Transverse colon (tissue), 4 donors: ENCODE measurements at regions not wholly inside any gene's neighbourhood (a gene's known extent, or its start where the extent isn't known, plus 50 kb on each side); places are given as distances from the start of the nearest gene placed in this dataset.
"Not testable (repeated sequence)": the region's sequence is repeated elsewhere in the genome, so short reads cannot be mapped to it uniquely, and the experiment has no call there.

ENCODE experiments used
- DNase-seq: peaks from one replicate; pipeline ENCODE4 v3.0.0-alpha.2; 2019
- H3K27ac ChIP-seq, 4 donors: fragments of 200-600 bp; sonication (generic); 2 replicates each; pipeline ENCODE4 v1.5.1; 2016 to 2018; ENCODE audit warnings: inconsistent platforms in 4 of 4
- H3K27me3 ChIP-seq: fragments of 200-600 bp; sonication (generic); 2 replicates; pipeline ENCODE4 v1.5.1; 2017; ENCODE audit warnings: inconsistent platforms
- H3K36me3 ChIP-seq, 4 donors: fragments of 200-600 bp; sonication (generic); 2 replicates each; pipeline ENCODE4 v1.5.1; 2017 to 2019; ENCODE audit warnings: inconsistent platforms in 4 of 4
- H3K4me1 ChIP-seq, 4 donors: fragments of 200-600 bp; sonication (generic); 2 replicates each; pipeline ENCODE4 v1.5.1; 2017 to 2020; ENCODE audit warnings: inconsistent platforms in 4 of 4
- H3K4me3 ChIP-seq, 4 donors: fragments of 200-600 bp; sonication (generic); 1 replicate in 1 of 4; 2 replicates in 3 of 4; pipeline versions ENCODE4 v1.5.1 to v1.6.1; 2017 to 2019; ENCODE audit warnings: inconsistent platforms in 4 of 4
- H3K9me3 ChIP-seq, 2 donors: fragments of 200-600 bp; sonication (generic); 2 replicates each; pipeline ENCODE4 v1.5.1; 2017 to 2019; ENCODE audit warnings: inconsistent platforms in 2 of 2
- CTCF ChIP-seq, 5 experiments: fragments of 200-600 bp in 3 of 5; fragments of 450-650 bp in 2 of 5; sonication (generic) in 3 of 5; IDR thresholded peaks; 1 replicate in 2 of 5; 2 replicates in 3 of 5; pipeline ENCODE4 v1.5.1; 2016 to 2017; ENCODE audit warnings: antibody characterized with exemption in 5 of 5, inconsistent platforms in 3 of 5, mild to moderate bottlenecking in 2 of 5, moderate library complexity in 1 of 5
- EP300 ChIP-seq: sonication (generic); formaldehyde crosslinking; IDR thresholded peaks from one replicate; pipeline ENCODE4 v1.6.1; 2017; ENCODE audit warnings: antibody characterized with exemption, low read depth
- POLR2A ChIP-seq: fragments of 450-650 bp; IDR thresholded peaks from one replicate; pipeline ENCODE4 v1.6.1; 2016; ENCODE audit warnings: antibody characterized with exemption, mild to moderate bottlenecking, moderate library complexity
- POLR2AphosphoS5 ChIP-seq, 3 donors: sonication (generic); formaldehyde crosslinking; IDR thresholded peaks; one replicate each; pipeline ENCODE4 v1.6.1; 2016; ENCODE audit warnings: antibody characterized with exemption in 3 of 3
- WGBS, 2 donors: methylation state at CpG; one replicate each; pipeline ENCODE4 v1.1.5; 2018; ENCODE audit warnings: low coverage in 1 of 2; 5-methylcytosine and 5-hydroxymethylcytosine counted together
- in situ Hi-C, 4 donors: fragments of 200-750 bp; cut with MboI; loops; one replicate each; pipeline versions ENCODE4 v1.15.0 to v1.15.1; 2017; ENCODE audit warnings: low sequenced_read_pairs in 3 of 4, low pct_ligation_motif_present in 1 of 4, low pct_unique_long_range_greater_than_20kb in 1 of 4
- intact Hi-C: fragments of 100-400 bp; cut with DNase I; formaldehyde crosslinking; loops from one replicate; pipeline ENCODE4 v1.15.1; 2023; ENCODE audit warnings: low total_unique reads

DNA sequence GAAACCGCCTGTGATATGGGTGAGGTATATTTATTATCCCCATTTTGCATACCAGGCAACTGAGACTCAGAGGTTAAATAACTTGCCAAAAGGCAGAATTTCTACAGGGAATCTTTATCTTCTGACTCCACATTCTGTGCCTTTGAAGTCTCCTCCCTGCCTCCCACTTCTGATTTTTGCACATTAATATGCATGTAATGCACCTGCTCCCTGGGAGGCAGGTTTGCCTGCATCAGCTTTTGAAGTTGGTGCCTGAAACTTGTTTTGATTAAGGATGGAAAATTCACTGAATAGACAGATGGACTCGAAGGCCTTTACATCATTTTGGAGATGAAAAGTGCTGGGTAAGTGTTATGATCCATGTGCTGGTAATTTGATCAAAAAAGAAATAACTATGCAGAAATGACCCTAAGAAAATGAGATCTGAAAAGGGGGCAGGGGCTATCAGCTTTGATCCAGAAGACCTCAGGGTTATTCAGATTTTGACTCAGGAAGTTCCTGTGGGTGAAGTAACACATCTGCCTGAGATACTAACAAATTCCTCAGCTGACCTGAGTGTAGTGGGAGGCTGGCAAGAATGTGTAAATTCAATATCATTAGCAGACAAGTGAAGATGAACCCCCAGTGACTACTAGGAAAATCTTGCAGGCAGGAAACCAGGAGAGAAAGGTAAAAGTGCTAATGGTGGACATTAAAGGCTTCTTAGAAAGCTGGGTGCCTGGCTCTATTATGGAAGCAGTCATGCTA lies 167.5 kb upstream of the BOD1L1 start:
- TF ChIP-seq CTCF (IDR thresholded peaks at IDR 0.05): no peak
- TF ChIP-seq POLR2AphosphoS5 (IDR thresholded peaks at IDR 0.05): no peak
- TF ChIP-seq EP300: no peak
- no peak for TF ChIP-seq POLR2A
- no peaks in the 10 kb centered on the region for H3K4me1 ChIP-seq
- intact Hi-C loops: no loop called here

DNA sequence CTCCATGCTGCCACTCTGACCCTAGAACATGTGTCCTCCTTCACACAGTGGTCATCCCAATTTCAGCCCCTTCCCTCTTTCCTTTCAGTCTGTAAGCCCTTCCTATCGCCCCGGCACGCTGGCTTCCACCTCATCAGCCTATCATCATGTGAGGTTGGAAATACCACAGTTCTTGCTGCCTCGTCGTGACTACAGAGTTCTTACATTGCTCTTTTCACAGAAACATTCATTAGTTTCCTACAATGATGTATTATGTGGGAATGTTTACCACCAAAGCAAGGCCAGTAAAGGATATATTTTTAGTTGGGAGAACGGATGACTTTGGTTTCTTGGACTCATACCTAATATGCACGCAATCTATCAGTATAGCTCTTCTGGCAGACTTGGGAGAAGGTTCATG lies 169.5 kb upstream of the BOD1L1 start:
- WGBS, 2 donors: 60 to 85% methylated on average over 3 to 7 of the region's 7 CpGs
- in situ Hi-C loops: no loop called here

More for the DNA sequence above, 167.5 kb upstream of the BOD1L1 start:
- H3K9me3 ChIP-seq: peaks cover 0 to 3% of the 10 kb centered on the region in 2 donors
- no peaks in the 10 kb centered on the region for H3K36me3 ChIP-seq
- DNase-seq: no peak
- in situ Hi-C loops: no loop called here
- H3K4me3 ChIP-seq: no peak overlapping the region
- H3K27me3 ChIP-seq: no peaks in the 10 kb centered on the region
- WGBS, 2 donors: 71 to 73% methylated on average over 2 of the region's 2 CpGs
- no peak overlapping the region for H3K27ac ChIP-seq

DNA sequence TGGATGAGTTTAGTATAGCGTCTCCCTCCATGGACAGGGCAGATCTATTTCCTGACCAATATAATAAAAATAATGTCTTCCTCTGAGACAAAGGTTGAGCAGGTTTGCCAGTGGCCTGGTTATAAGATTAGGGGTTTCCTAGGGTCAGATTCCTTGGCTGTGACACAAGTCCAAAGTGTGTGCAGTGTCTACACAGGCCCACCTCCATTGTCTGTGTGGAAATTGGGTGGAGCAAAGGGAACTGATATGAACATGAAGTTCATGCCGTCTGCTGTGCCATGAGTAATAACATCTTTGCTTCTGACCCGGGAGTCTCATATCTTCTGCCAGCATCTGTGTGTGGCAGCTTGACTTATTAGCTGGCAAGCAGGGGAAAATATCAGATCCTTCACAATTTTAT lies 187.7 kb upstream of the BOD1L1 start:
- intact Hi-C loops (no loop called here), in situ Hi-C loops (no loop called here)
- 83 to 90% methylated on average over 2 to 3 of the region's 3 CpGs for WGBS, 2 donors
- H3K9me3 ChIP-seq: no peaks in the 10 kb centered on the region
- DNase-seq: no peak
- H3K27ac ChIP-seq: no peak overlapping the region
- no peaks in the 10 kb centered on the region for H3K27me3 ChIP-seq
- no peaks in the 10 kb centered on the region for H3K4me1 ChIP-seq
- H3K4me3 ChIP-seq: no peak overlapping the region
- TF ChIP-seq POLR2A: no peak
- TF ChIP-seq POLR2AphosphoS5 (IDR thresholded peaks at IDR 0.05): no peak
- TF ChIP-seq EP300: no peak
- no peak for TF ChIP-seq CTCF (IDR thresholded peaks at IDR 0.05)
- H3K36me3 ChIP-seq: no peaks in the 10 kb centered on the region

More for the DNA sequence above, 169.5 kb upstream of the BOD1L1 start:
- Histone ChIP-seq H3K36me3 (no peaks in the 10 kb centered on the region), H3K4me3 (no peak overlapping the region), H3K9me3 (peaks cover 0 to 3% of the 10 kb centered on the region in 2 donors), H3K27ac (no peak overlapping the region), H3K27me3 (no peaks in the 10 kb centered on the region), H3K4me1 (no peaks in the 10 kb centered on the region)
- TF ChIP-seq EP300: no peak
- no peak for DNase-seq
- intact Hi-C loops: no loop called here

- Histone ChIP-seq H3K27ac (no peak overlapping the region), H3K9me3 (no peaks in the 10 kb centered on the region), H3K27me3 (no peaks in the 10 kb centered on the region), H3K4me1 (no peaks in the 10 kb centered on the region), H3K36me3 (no peaks in the 10 kb centered on the region), H3K4me3 (no peak overlapping the region)
- DNase-seq: no peak
- TF ChIP-seq CTCF (IDR thresholded peaks at IDR 0.05) (no peak), POLR2A (no peak)
- in situ Hi-C loops (no loop called here), intact Hi-C loops (no loop called here)
Measured at GRCh38 chr4:13816472-13816871, 188.9 kb upstream of the BOD1L1 start.

- no peak overlapping the region for H3K27ac ChIP-seq
- in situ Hi-C loops (no loop called here), intact Hi-C loops (no loop called here)
- no peaks in the 10 kb centered on the region for H3K36me3 ChIP-seq
- WGBS, 2 donors: 80 to 90% methylated on average over 2 to 5 of the region's 5 CpGs
- no peaks in the 10 kb centered on the region for H3K4me1 ChIP-seq
- H3K9me3 ChIP-seq: peaks cover 5% of the 10 kb centered on the region in 2 donors
- TF ChIP-seq POLR2AphosphoS5 (IDR thresholded peaks at IDR 0.05): no peak
- no peak for TF ChIP-seq EP300
- no peak for TF ChIP-seq CTCF (IDR thresholded peaks at IDR 0.05)
- TF ChIP-seq POLR2A: no peak
- no peaks in the 10 kb centered on the region for H3K27me3 ChIP-seq
- H3K4me3 ChIP-seq: no peak overlapping the region
- DNase-seq: no peak
Measured at GRCh38 chr4:13821522-13821921, 194.0 kb upstream of the BOD1L1 start.

DNA sequence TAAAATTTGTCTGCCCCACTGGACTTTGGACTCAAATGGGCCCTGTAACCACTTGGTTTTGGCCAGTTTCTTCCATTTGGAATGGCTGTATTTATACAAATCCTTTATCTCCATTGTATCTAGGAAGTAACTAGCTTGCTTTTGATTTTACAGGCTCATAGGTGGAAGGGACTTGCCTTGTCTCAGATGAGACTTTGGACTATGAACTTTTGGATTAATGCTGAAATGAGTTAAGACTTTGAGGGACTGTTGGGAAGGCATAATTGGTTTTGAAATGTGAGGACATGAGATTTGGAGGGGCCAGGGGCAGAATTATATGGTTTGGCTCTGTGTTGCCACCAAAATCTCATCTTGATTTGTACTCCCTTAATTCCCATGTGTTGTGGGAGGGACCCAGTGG lies 198.3 kb upstream of the BOD1L1 start:
- H3K4me1 ChIP-seq, H3K4me3 ChIP-seq, H3K27me3 ChIP-seq, intact Hi-C loops, H3K27ac ChIP-seq, H3K9me3 ChIP-seq, DNase-seq, in situ Hi-C loops, H3K36me3 ChIP-seq: not testable (repeated sequence)
